GM21619 (cell line): ENCODE measurements at regions not wholly inside any gene's neighbourhood (a gene's known extent, or its start where the extent isn't known, plus 50 kb on each side); places are given as distances from the start of the nearest gene placed in this dataset.
"Not testable (repeated sequence)": the region's sequence is repeated elsewhere in the genome, so short reads cannot be mapped to it uniquely, and the experiment has no call there.

Experiments
- ATAC-seq: cut with Tn5 transposase; IDR thresholded peaks from one replicate; pipeline ENCODE4 v1.9.1; 2021; ENCODE audit not compliant: unreplicated experiment

DNA sequence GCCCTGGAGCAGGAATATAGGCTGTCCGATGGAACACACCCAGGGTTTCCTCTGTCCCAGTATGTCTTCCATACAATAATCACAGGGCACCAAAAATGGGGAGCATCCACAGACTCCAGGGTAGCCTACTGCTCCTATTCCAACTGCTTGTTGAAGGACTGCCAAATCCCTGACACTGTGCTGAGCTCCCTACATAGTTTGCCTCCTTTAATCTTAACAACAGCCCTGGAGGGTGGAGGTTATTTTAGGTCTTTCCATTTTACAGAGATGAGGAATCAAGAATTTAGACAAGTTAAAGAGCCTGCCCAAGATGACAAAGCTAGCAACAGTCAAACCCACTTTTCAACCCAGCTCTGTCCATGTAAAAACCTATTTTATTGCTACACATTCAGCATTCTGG, 790.4 kb downstream of the DIAPH3 start:
- ATAC-seq, result no peak

- no peak for ATAC-seq
Measured at GRCh38 chr13:59374691-59375090, 789.0 kb downstream of the DIAPH3 start.

GRCh38 chr13:59384154-59384553, 779.6 kb downstream of the DIAPH3 start:
- ATAC-seq, result no peak

DNA sequence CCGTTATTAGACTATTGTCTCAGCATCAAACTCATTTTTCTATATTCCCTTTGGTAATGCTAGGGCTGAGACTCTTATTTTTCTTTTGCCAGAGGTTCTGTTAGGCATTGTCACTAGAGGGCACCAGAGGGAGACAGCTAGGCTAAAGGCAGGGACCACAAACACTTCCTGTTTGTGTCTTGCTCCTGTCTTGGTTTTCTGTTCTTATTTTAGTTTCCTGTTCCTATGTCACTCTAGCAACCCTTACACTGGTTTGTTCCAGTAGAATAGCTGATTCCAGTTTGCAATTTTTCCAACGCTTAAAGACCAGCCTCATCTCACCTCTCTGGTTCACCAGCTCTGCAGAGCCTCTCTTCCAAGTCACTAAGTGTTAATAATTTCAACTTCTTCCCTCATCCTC, 772.0 kb downstream of the DIAPH3 start:
- peak; percentile 100 for ATAC-seq

DNA sequence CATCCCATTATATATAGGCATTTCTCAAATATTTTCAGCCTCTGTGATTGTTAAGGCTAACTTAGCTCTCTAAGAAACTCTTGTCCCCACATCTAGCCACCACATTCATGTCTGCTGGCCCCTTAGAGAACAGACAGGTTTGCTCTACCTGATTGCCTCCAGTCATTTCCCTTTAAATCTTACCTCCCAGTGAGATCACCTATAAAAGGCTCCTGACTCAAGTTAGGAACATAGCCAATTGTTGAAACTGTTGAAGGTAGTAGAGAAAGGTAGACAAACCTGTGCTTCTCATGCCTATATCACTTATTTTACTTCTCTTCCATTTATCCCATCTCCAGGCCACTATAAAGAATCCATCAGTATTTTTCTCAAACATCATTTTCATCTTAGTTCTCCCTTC, 771.4 kb downstream of the DIAPH3 start:
- no peak for ATAC-seq

DNA sequence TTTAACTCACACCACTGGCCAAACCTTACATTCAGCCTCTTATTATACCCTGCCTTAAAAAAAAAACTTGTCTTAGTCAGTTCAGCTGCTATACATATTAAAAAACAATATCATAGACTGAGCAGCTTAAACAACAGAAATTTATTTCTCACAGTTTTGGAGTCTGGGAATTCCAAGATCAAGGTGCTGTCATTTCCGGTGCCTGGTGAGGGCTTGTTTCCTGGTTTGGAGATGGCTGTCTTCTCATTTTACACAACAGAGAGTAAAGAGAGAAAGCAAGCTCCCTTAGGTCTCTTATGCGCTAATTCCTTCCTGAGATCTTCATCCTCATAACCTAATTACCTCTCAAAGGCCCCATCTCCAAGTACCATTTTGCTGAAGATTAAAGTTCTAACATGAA, 769.2 kb downstream of the DIAPH3 start:
- no peak for ATAC-seq

GRCh38 chr13:59398127-59398526, 765.6 kb downstream of the DIAPH3 start:
- ATAC-seq, result no peak

DNA sequence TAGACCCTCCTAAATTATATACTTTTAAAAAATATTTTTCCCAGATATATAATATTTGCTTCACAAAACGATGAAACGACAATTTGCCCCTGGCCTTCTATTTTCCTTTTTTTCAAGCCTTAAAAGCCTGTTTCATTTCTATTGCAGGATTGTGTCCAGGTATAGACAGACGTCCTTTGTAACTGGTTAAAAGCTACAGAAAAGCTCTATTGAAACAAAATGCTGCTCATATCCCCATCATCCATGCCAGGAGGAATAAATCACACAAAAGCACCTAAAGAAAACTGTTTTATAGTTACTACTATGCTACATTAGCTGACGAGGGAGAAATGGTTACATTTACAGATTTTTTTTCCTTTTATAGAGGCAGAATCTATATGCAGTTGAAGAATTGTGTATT, 765.1 kb downstream of the DIAPH3 start:
- ATAC-seq, result no peak

DNA sequence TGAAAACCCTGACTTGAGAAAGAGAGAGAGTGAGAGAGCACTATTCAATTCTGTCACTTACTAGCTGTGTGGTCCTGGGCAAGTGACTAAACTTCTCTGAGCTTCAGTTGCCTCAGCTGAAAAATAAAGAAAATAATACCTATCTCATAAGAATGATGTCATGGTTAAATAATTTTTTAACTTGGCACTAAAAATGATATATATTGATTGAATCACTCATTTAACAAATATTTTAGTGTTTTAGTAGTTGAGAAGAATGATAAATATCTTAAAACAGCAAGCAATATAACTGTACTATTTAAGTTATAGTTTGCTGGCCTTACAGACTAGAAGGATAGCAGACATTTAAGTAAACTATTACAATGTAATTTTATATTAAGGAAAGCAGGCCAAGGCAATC, 764.2 kb downstream of the DIAPH3 start:
- ATAC-seq, result no peak

DNA sequence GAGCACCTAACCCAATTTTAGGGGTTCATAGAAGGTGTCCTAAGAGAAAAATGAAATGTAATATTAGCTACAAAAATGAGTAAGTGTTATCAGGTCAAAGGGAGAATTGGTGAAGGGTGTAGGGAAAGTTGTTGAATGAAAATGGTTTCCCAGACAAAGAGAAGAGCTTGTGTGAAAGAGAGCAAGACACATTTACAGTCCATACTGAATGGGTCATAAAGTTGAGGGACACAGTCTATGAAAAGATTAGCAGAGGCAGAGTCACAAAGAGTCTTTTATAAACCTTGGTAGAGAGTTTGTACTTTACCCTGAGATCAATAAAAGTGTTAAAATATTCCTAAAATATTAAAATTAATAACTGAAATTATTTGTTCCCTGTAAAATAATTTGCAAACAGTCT, 759.4 kb downstream of the DIAPH3 start:
- ATAC-seq, result no peak

GRCh38 chr13:59407251-59407650, 756.5 kb downstream of the DIAPH3 start:
- ATAC-seq, result not testable (repeated sequence)

DNA sequence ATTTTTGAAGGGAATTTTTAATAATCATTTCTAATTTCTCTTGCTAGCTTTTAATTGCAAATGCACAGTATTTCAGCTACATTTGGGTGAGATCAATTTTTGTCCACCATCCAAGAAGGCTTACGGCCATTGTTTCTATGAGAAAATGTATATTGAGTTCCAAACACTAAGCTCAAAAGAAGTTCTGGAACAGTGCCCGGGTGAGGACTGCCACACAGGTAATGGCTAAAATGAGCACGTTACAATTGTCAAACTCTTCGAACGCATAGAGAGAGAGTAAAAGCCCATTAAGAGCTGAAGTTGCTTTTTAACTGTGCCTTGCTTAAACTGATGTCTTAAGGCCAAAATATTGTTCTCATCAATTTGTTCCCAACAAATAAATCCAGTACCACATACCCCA, 755.0 kb downstream of the DIAPH3 start:
- ATAC-seq, result no peak

GRCh38 chr13:59409211-59409610, 754.5 kb downstream of the DIAPH3 start:
- no peak for ATAC-seq

DNA sequence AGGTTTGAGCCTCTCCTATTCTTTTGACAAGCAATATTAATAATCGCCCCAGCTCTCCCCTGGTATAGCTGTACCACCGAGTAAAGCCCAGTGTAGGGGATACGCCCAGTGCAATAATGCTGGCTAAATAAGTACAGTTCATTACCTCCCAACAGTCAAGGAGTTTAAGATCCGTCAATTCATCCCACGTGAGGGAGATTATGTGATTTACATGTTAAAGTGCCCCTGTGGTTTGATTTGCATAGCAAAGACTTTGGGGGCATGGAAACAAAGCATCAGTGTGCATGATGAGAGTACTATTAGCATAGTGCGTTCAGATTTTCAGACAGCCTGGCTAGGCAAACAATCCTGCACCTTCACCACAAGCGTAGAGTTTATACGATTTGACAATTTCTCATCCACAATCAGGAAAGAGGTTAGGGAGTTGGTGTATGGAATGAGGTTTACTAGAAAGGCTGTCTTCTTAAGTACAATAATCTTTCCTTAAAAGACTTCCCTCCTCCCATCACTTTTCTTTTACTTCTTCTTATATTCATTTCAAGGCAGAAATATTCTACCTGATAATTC, 754.0 kb downstream of the DIAPH3 start:
- ATAC-seq, result no peak

- ATAC-seq, result no peak
Measured at GRCh38 chr13:59413126-59413525, 750.6 kb downstream of the DIAPH3 start.

- no peak for ATAC-seq
Measured at GRCh38 chr13:59414006-59414405, 749.7 kb downstream of the DIAPH3 start.

- no peak for ATAC-seq
Measured at GRCh38 chr13:59415498-59415897, 748.2 kb downstream of the DIAPH3 start.

DNA sequence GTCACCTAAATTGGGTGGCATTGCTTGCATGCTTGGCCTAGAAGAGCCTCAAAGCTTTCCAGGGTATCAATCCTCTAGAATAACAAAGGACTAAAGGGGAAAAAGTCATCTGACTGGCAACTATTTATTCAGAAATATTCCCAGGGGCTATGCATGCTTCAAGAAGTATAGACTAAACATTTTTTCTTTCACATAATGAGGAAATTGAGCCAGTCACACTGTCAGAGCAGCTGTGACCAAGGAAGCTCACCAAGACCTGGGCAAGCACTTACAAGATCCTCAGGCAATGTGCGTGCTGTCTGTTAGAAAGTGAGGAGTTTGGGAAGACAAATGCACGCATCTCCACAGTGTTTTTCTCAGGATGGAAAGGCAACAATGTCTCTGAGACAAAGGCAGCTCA, 747.2 kb downstream of the DIAPH3 start:
- ATAC-seq, result no peak

GRCh38 chr13:59422646-59423045, 741.1 kb downstream of the DIAPH3 start:
- ATAC-seq, result no peak

DNA sequence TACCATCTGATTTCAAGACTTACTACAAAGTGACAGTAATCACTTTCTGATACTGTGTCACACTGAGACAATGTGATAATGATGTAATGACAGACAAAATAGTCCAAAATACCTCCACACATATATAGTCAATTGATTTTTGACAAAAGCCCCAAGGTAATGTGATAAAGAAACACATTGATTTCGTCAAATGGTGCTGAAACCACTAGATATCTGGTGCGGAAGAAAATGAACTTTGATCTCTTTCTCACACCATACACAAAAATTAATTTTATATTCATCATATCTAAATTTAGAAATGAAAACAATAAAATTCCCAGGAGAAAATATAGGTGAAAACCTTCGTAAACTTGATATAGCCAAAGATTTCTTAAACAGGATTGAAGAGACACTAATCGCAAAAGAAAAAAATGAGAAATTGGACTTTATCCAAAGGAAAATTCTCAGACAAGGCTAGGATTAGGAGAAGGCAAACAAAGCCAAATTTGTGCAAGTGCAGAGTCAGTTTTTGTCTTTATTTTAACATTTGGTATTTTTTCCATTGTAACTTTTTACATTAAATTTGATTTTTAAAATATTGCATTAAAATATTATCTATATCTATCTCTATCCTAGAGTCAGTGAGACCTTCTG, 739.9 kb downstream of the DIAPH3 start:
- no peak for ATAC-seq

- ATAC-seq, result no peak
Measured at GRCh38 chr13:59424661-59425060, 739.1 kb downstream of the DIAPH3 start.

- ATAC-seq, result no peak
Measured at GRCh38 chr13:59425211-59425741, 738.5 kb downstream of the DIAPH3 start.

GRCh38 chr13:59435024-59435423, 728.7 kb downstream of the DIAPH3 start:
- ATAC-seq, result no peak
